ENCODE measurements at regions not wholly inside any gene's neighbourhood (a gene's known extent, or its start where the extent isn't known, plus 50 kb on each side); places are given as distances from the start of the nearest gene placed in this dataset.
"Not testable (repeated sequence)": the region's sequence is repeated elsewhere in the genome, so short reads cannot be mapped to it uniquely, and the experiment has no call there.

GRCh38 chr7:65462148-65462716 is 88.6 kb downstream of the ZNF92 start:
- no peaks in the 10 kb centered on the region for H3K9me3 ChIP-seq
- H3K27ac ChIP-seq, result no peak overlapping the region
- H3K27me3 ChIP-seq, result no peaks in the 10 kb centered on the region
- H3K4me1 ChIP-seq (ENCODE audit: insufficient read depth), result no peaks in the 10 kb centered on the region
- no peak for TF ChIP-seq POLR2A (IDR thresholded peaks at IDR 0.05)
- TF ChIP-seq EP300 (IDR thresholded peaks at IDR 0.05), result no peak
- TF ChIP-seq CTCF (IDR thresholded peaks at IDR 0.05), result no peak
- H3K36me3 ChIP-seq, result no peaks in the 10 kb centered on the region
- intact Hi-C loops (cut with DNase I), result no loop called here
- no peak for DNase-seq
- WGBS, 3 donors, result 31 to 53% (median 37%) methylated on average over 3 of the region's 3 CpGs
- H3K4me3 ChIP-seq, result no peak overlapping the region

- 82 to 88% (median 85%) methylated on average over 3 of the region's 3 CpGs for WGBS, 3 donors
- intact Hi-C loops (cut with DNase I), result no loop called here
- H3K27me3 ChIP-seq, result no peaks in the 10 kb centered on the region
- no peaks in the 10 kb centered on the region for H3K9me3 ChIP-seq
- H3K27ac ChIP-seq, result no peak overlapping the region
- no peak for TF ChIP-seq POLR2A (IDR thresholded peaks at IDR 0.05)
- TF ChIP-seq EP300 (IDR thresholded peaks at IDR 0.05), result no peak
- no peak for TF ChIP-seq CTCF (IDR thresholded peaks at IDR 0.05)
- H3K4me1 ChIP-seq (ENCODE audit: insufficient read depth), result no peaks in the 10 kb centered on the region
- no peaks in the 10 kb centered on the region for H3K36me3 ChIP-seq
- no peak for DNase-seq
- H3K4me3 ChIP-seq, result no peak overlapping the region
These were observed 89.5 kb downstream of the ZNF92 start for GRCh38 chr7:65463184-65463583.

- H3K4me3 ChIP-seq; DNase-seq; H3K27ac ChIP-seq; intact Hi-C loops (cut with DNase I); H3K9me3 ChIP-seq; H3K36me3 ChIP-seq; H3K4me1 ChIP-seq (ENCODE audit: insufficient read depth); H3K27me3 ChIP-seq: not testable (repeated sequence)
- 84 to 86% (median 86%) methylated on average over 14 of the region's 14 CpGs for WGBS, 3 donors
These were observed 96.4 kb downstream of the ZNF92 start for GRCh38 chr7:65469919-65470558.

- intact Hi-C loops (cut with DNase I), result no loop called here
- Histone ChIP-seq H3K4me1 (ENCODE audit: insufficient read depth) (no peaks in the 10 kb centered on the region), H3K4me3 (no peak overlapping the region), H3K9me3 (no peaks in the 10 kb centered on the region), H3K36me3 (no peaks in the 10 kb centered on the region), H3K27ac (no peak overlapping the region), H3K27me3 (no peaks in the 10 kb centered on the region)
- DNase-seq, result no peak
- TF ChIP-seq CTCF (IDR thresholded peaks at IDR 0.05), result no peak
- no peak for TF ChIP-seq EP300 (IDR thresholded peaks at IDR 0.05)
- no peak for TF ChIP-seq POLR2A (IDR thresholded peaks at IDR 0.05)
- 45 to 71% (median 71%) methylated on average over 4 of the region's 4 CpGs for WGBS, 3 donors
These were observed 97.9 kb downstream of the ZNF92 start for GRCh38 chr7:65471587-65471986.

GRCh38 chr7:65475040-65475726 is 101.5 kb downstream of the ZNF92 start:
- intact Hi-C loops (cut with DNase I), result no loop called here
- 92 to 93% (median 93%) methylated on average over 4 of the region's 4 CpGs for WGBS, 3 donors
- no peak for TF ChIP-seq POLR2A (IDR thresholded peaks at IDR 0.05)
- no peak for TF ChIP-seq CTCF (IDR thresholded peaks at IDR 0.05)
- no peak for TF ChIP-seq EP300 (IDR thresholded peaks at IDR 0.05)
- no peak for DNase-seq
- Histone ChIP-seq H3K4me3 (no peak overlapping the region), H3K27me3 (no peaks in the 10 kb centered on the region), H3K4me1 (ENCODE audit: insufficient read depth) (no peaks in the 10 kb centered on the region), H3K9me3 (no peaks in the 10 kb centered on the region), H3K36me3 (no peaks in the 10 kb centered on the region), H3K27ac (no peak overlapping the region)
